Midbrain (tissue), 1 donor: ENCODE measurements at regions not wholly inside any gene's neighbourhood (a gene's known extent, or its start where the extent isn't known, plus 50 kb on each side); places are given as distances from the start of the nearest gene placed in this dataset.

Experiments
- DNase-seq: peaks from one replicate; lab custom pipeline; 2025; lab: John Stamatoyannopoulos, UW

- no peak for DNase-seq
These were observed 327.3 kb upstream of the NR2F2 start for GRCh38 chr15:96002890-96003859.

- DNase-seq = no peak
These were observed 324.6 kb upstream of the NR2F2 start for GRCh38 chr15:96005906-96006305.

- no peak for DNase-seq
These were observed 319.4 kb upstream of the NR2F2 start for GRCh38 chr15:96011136-96011535.

- DNase-seq = no peak
These were observed 315.6 kb upstream of the NR2F2 start for GRCh38 chr15:96014939-96015338.

- DNase-seq = no peak
These were observed 311.4 kb upstream of the NR2F2 start for GRCh38 chr15:96019114-96019513.

GRCh38 chr15:96020133-96020532 is 310.4 kb upstream of the NR2F2 start:
- DNase-seq = peak; percentile 78

- DNase-seq = no peak
These were observed 309.7 kb upstream of the NR2F2 start for GRCh38 chr15:96020797-96021196.

GRCh38 chr15:96023081-96023480 is 307.4 kb upstream of the NR2F2 start:
- no peak for DNase-seq

GRCh38 chr15:96027501-96027900 is 303.0 kb upstream of the NR2F2 start:
- no peak for DNase-seq

- no peak for DNase-seq
These were observed 301.9 kb upstream of the NR2F2 start for GRCh38 chr15:96028620-96029019.

- no peak for DNase-seq
These were observed 301.3 kb upstream of the NR2F2 start for GRCh38 chr15:96029172-96029571.

- no peak for DNase-seq
These were observed 298.9 kb upstream of the NR2F2 start for GRCh38 chr15:96031426-96032110.

- DNase-seq = no peak
These were observed 295.4 kb upstream of the NR2F2 start for GRCh38 chr15:96035091-96035490.

- DNase-seq = no peak
These were observed 294.9 kb upstream of the NR2F2 start for GRCh38 chr15:96035635-96036034.

GRCh38 chr15:96037584-96037983 is 292.9 kb upstream of the NR2F2 start:
- no peak for DNase-seq

GRCh38 chr15:96038131-96038530 is 292.4 kb upstream of the NR2F2 start:
- no peak for DNase-seq

- no peak for DNase-seq
These were observed 291.9 kb upstream of the NR2F2 start for GRCh38 chr15:96038650-96039049.

GRCh38 chr15:96041982-96042733 is 288.3 kb upstream of the NR2F2 start:
- DNase-seq = no peak

- no peak for DNase-seq
These were observed 287.7 kb upstream of the NR2F2 start for GRCh38 chr15:96042734-96043224.

GRCh38 chr15:96043591-96044171 is 286.8 kb upstream of the NR2F2 start:
- no peak for DNase-seq

- no peak for DNase-seq
These were observed 283.8 kb upstream of the NR2F2 start for GRCh38 chr15:96046620-96047240.
